ENCODE measurements at regions not wholly inside any gene's neighbourhood (a gene's known extent, or its start where the extent isn't known, plus 50 kb on each side); places are given as distances from the start of the nearest gene placed in this dataset.

DNA sequence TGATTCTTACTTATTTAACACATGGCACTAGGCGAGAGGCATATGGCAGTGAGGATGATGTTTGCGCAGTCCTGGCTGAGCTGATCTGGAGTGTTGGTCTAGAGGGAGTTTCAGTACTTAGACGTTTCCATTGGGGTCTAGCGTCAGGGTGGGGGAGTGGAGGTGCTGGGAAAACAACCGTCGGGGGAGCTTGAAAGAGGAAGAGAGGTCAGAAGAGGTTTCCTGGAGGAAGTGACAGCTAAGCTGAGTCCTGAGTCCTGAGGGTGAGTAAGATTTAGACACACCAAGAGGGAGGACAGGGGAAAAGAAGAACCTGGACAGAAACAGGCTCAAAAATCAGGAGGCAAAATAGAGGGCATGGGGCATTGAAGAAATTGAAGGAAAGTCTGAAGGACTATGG is 81.4 kb downstream of the ALOX5AP start:
- Histone ChIP-seq H3K27me3 (ENCODE audit: control insufficient read depth, insufficient read depth, low read length) (peaks cover 3% of the 10 kb centered on the region), H3K4me1 (ENCODE audit: control insufficient read depth, insufficient read depth, low read length) (no peaks in the 10 kb centered on the region), H3K4me3 (ENCODE audit: low read depth, low read length) (no peak overlapping the region), H3K36me3 (ENCODE audit: control insufficient read depth, insufficient read depth, low read length) (no peaks in the 10 kb centered on the region), H3K9me3 (ENCODE audit: control insufficient read depth, insufficient read depth, low read length) (no peaks in the 10 kb centered on the region), H3K27ac (ENCODE audit: low read depth, low read length) (no peak overlapping the region)
- DNase-seq (ENCODE audit: low read depth in 4 of 6, low spot score in 6 of 6), result no peak
- WGBS (ENCODE audit: insufficient coverage), result 64% methylated on average over 5 of the region's 6 CpGs

DNA sequence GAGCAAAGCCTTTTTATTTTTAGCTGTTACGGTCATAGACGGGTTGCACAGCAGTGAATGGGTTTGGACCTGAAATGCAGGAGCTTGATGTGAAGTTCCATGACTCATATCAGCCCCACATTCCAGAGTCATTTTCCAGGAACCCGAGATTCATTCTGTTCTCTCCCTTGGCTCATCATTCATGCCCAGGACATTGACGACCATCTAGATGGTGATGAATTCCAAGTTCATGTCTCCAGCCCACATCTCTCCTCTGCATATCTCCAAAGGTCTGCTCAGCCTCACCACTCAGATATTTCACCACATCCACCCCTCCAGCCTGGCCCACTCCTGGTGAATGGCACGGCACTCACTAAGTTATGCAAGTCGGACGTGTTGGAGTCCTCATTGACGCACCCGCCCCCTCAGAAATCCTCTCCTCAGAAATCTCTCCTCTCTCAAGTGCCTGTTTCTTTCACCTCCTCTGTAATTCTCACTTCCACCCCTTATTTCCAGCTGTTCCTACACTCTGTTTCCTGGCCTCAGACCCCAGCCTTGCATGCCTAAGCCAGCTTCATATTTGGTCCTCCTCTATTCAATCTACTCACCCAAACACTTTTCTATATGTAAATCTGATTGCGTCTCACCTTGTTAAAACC is 83.1 kb downstream of the ALOX5AP start:
- Histone ChIP-seq H3K36me3 (ENCODE audit: control insufficient read depth, insufficient read depth, low read length) (no peaks in the 10 kb centered on the region), H3K27ac (ENCODE audit: low read depth, low read length) (no peak overlapping the region), H3K9me3 (ENCODE audit: control insufficient read depth, insufficient read depth, low read length) (no peaks in the 10 kb centered on the region), H3K4me1 (ENCODE audit: control insufficient read depth, insufficient read depth, low read length) (no peaks in the 10 kb centered on the region), H3K4me3 (ENCODE audit: low read depth, low read length) (no peak overlapping the region), H3K27me3 (ENCODE audit: control insufficient read depth, insufficient read depth, low read length) (peaks cover 3% of the 10 kb centered on the region)
- DNase-seq (ENCODE audit: low read depth in 4 of 6, low spot score in 6 of 6), result no peak
- 96% methylated on average over 10 of the region's 10 CpGs for WGBS (ENCODE audit: insufficient coverage)

DNA sequence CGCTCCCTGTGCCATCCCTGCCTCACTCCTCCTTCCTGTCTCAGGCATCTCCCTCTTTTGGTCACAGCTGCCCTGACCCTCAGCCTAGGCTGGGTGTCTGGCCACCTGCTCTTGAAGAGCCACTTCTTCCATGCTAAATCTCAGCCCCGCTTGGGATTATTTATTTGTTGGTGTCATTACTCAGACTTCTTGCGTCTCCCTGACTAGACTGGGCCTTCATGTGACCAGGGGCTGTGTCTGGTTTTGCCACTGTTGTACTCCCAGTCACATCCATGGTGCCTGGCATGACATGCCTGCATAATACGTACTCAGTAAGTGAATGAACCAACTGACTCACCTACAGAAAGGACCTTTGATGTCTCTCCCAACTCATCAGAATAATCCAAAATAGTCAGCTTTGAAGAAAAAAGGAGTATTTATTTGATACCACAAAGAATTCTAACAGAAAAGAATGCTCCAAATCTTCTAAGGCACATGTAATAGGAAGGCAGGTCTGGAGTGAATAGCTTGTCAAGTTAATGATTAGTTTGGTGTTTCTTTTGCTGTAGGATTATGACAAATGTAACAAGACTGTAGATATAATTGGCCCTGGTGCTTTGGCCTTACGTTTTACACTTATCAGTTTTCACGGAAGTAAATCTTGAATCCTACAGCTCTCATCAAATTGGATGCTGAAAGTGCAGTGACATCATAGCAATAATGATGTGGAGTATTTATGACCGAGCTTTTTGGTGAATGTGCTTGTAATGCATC is 84.0 kb downstream of the ALOX5AP start:
- no peaks in the 10 kb centered on the region for H3K9me3 ChIP-seq (ENCODE audit: control insufficient read depth, insufficient read depth, low read length)
- H3K36me3 ChIP-seq (ENCODE audit: control insufficient read depth, insufficient read depth, low read length), result no peaks in the 10 kb centered on the region
- no peak for DNase-seq (ENCODE audit: low read depth in 4 of 6, low spot score in 6 of 6)
- H3K4me3 ChIP-seq (ENCODE audit: low read depth, low read length), result no peak overlapping the region
- no peak overlapping the region for H3K27ac ChIP-seq (ENCODE audit: low read depth, low read length)
- peaks cover 3% of the 10 kb centered on the region for H3K27me3 ChIP-seq (ENCODE audit: control insufficient read depth, insufficient read depth, low read length)
- no peaks in the 10 kb centered on the region for H3K4me1 ChIP-seq (ENCODE audit: control insufficient read depth, insufficient read depth, low read length)
- 85% methylated on average over 6 of the region's 7 CpGs for WGBS (ENCODE audit: insufficient coverage)

- Histone ChIP-seq H3K4me1 (ENCODE audit: control insufficient read depth, insufficient read depth, low read length) (peaks cover 4% of the 10 kb centered on the region), H3K36me3 (ENCODE audit: control insufficient read depth, insufficient read depth, low read length) (no peaks in the 10 kb centered on the region), H3K4me3 (ENCODE audit: low read depth, low read length) (no peak overlapping the region), H3K27ac (ENCODE audit: low read depth, low read length) (no peak overlapping the region), H3K9me3 (ENCODE audit: control insufficient read depth, insufficient read depth, low read length) (no peaks in the 10 kb centered on the region), H3K27me3 (ENCODE audit: control insufficient read depth, insufficient read depth, low read length) (peaks cover 9% of the 10 kb centered on the region)
- no peak for DNase-seq (ENCODE audit: low read depth in 4 of 6, low spot score in 6 of 6)
- WGBS (ENCODE audit: insufficient coverage), result 73% methylated on average over 1 of the region's 2 CpGs
Measured at GRCh38 chr13:30821421-30821820, 84.7 kb upstream of the MEDAG start.

GRCh38 chr13:30824651-30825050 is 81.4 kb upstream of the MEDAG start:
- Histone ChIP-seq H3K27me3 (ENCODE audit: control insufficient read depth, insufficient read depth, low read length) (peaks cover 5% of the 10 kb centered on the region), H3K4me1 (ENCODE audit: control insufficient read depth, insufficient read depth, low read length) (peaks cover 4% of the 10 kb centered on the region)
- 22% methylated on average over 9 of the region's 10 CpGs for WGBS (ENCODE audit: insufficient coverage)

DNA sequence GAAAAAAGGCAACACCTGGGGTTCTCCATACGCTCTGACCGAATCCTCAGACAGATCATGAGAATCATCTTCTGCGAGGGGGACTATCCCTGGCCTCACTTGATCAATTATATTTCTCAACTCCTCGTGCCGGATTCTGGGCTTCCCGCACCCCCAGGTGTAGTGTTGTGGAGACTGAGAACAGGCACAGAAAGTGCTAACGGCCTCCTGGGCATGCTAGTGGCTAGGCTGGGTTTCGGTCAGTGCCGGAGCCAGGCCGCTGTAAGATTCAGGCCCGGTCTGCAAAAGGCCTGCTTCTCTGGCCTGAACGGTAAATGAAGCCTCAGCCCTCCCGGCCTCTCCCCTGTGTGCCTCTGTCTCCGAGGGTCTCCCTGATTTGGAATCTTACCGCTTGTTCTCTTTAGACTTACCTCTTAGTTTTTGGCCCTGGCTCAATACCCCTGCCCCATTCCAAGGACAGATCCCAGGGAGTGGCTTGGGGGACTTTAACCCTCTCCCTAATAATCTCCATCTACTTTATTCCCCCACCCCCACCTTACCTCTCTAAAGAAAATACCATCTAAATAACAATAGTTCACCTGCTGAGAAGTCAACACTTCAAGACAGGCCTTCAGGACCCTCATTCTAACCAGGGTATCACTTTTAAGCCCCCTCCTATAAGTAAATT is 79.0 kb upstream of the MEDAG start:
- Histone ChIP-seq H3K4me1 (ENCODE audit: control insufficient read depth, insufficient read depth, low read length) (peaks cover 4% of the 10 kb centered on the region), H3K9me3 (ENCODE audit: control insufficient read depth, insufficient read depth, low read length) (no peaks in the 10 kb centered on the region), H3K36me3 (ENCODE audit: control insufficient read depth, insufficient read depth, low read length) (no peaks in the 10 kb centered on the region), H3K27ac (ENCODE audit: low read depth, low read length) (no peak overlapping the region), H3K4me3 (ENCODE audit: low read depth, low read length) (no peak overlapping the region), H3K27me3 (ENCODE audit: control insufficient read depth, insufficient read depth, low read length) (peaks cover 5% of the 10 kb centered on the region)
- WGBS (ENCODE audit: insufficient coverage), result 89% methylated on average over 12 of the region's 15 CpGs
- no peak for DNase-seq (ENCODE audit: low read depth in 4 of 6, low spot score in 6 of 6)

More at GRCh38 chr13:30824651-30825050, 81.4 kb upstream of the MEDAG start:
- Histone ChIP-seq H3K9me3 (ENCODE audit: control insufficient read depth, insufficient read depth, low read length) (no peaks in the 10 kb centered on the region), H3K27ac (ENCODE audit: low read depth, low read length) (no peak overlapping the region), H3K36me3 (ENCODE audit: control insufficient read depth, insufficient read depth, low read length) (no peaks in the 10 kb centered on the region), H3K4me3 (ENCODE audit: low read depth, low read length) (no peak overlapping the region)
- DNase-seq (ENCODE audit: low read depth in 4 of 6, low spot score in 6 of 6), result no peak

DNA sequence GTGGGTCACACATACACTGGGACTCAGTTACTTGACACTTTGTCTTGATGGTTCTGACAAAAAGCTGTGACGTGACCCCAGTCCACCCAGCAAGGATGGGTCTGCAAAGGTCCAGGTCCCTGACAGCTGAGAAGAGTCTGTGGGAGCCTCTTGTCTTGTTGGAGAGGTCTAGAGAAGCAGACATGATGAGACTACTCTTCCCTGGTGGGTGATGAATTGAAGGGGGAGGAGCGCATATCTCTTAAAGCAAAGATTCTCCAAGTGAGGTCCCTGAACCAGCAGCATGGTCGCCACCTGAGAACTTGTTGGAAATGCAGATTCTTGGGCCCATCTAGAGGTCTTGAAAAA is 78.5 kb upstream of the MEDAG start:
- H3K9me3 ChIP-seq (ENCODE audit: control insufficient read depth, insufficient read depth, low read length), result no peaks in the 10 kb centered on the region

GRCh38 chr13:30829145-30829832 is 76.8 kb upstream of the MEDAG start:
- H3K36me3 ChIP-seq (ENCODE audit: control insufficient read depth, insufficient read depth, low read length), result no peaks in the 10 kb centered on the region
- DNase-seq (ENCODE audit: low read depth in 4 of 6, low spot score in 6 of 6), result no peak
- no peaks in the 10 kb centered on the region for H3K9me3 ChIP-seq (ENCODE audit: control insufficient read depth, insufficient read depth, low read length)
- H3K4me1 ChIP-seq (ENCODE audit: control insufficient read depth, insufficient read depth, low read length), result peaks cover 21% of the 10 kb centered on the region
- peaks cover 10% of the 10 kb centered on the region for H3K27me3 ChIP-seq (ENCODE audit: control insufficient read depth, insufficient read depth, low read length)
- H3K4me3 ChIP-seq (ENCODE audit: low read depth, low read length), result no peak overlapping the region
- H3K27ac ChIP-seq (ENCODE audit: low read depth, low read length), result no peak overlapping the region
- 100% methylated on average over 2 of the region's 2 CpGs for WGBS (ENCODE audit: insufficient coverage)

More for the DNA sequence above, 78.5 kb upstream of the MEDAG start:
- Histone ChIP-seq H3K36me3 (ENCODE audit: control insufficient read depth, insufficient read depth, low read length) (no peaks in the 10 kb centered on the region), H3K27ac (ENCODE audit: low read depth, low read length) (no peak overlapping the region), H3K4me3 (ENCODE audit: low read depth, low read length) (no peak overlapping the region), H3K4me1 (ENCODE audit: control insufficient read depth, insufficient read depth, low read length) (peaks cover 4% of the 10 kb centered on the region), H3K27me3 (ENCODE audit: control insufficient read depth, insufficient read depth, low read length) (peaks cover 5% of the 10 kb centered on the region)
- 90% methylated on average over 3 of the region's 3 CpGs for WGBS (ENCODE audit: insufficient coverage)
- DNase-seq (ENCODE audit: low read depth in 4 of 6, low spot score in 6 of 6), result no peak

DNA sequence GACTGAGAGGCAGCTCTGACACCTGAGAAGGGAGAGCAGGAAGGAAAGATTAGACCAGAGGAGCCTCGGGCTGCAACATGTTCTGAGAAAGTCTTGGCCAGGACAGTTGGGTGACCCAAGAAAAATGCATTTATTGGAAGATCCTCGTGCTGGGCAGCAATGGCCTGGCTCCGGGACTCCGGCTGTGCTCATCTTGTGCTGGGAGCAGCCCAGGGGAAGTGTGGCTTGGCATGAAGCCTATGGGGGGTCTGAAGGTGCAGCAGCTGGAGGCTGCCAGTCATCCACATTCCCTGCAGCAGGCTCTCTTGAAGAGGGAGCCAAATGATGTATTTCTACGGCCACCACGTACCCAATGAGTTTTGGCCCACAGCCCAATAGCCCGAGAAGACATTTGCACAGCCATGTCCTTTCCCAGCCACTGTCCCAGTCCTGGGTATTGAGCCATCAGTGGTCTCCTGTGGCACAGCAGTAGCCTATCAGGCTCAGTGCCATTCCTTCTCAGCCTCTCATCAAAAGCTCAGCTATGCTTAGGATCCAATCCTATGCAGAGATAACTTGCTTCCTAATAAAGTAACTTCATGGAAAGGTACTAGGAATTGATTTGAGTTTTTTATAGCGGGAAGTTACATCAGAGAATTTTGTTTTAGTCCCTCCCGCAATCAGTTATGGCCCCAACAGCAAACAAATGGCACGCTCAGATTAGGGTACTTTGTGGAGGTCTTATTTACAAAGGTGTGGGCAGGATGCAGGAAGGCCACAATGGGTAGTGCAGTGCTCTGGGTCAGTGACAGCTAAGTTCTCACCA is 76.0 kb upstream of the MEDAG start:
- peak in 1 of 6 donors; percentile 37 for DNase-seq (ENCODE audit: low read depth in 4 of 6, low spot score in 6 of 6)
- Histone ChIP-seq H3K9me3 (ENCODE audit: control insufficient read depth, insufficient read depth, low read length) (no peaks in the 10 kb centered on the region), H3K27me3 (ENCODE audit: control insufficient read depth, insufficient read depth, low read length) (peaks cover 7% of the 10 kb centered on the region), H3K36me3 (ENCODE audit: control insufficient read depth, insufficient read depth, low read length) (no peaks in the 10 kb centered on the region), H3K27ac (ENCODE audit: low read depth, low read length) (no peak overlapping the region), H3K4me3 (ENCODE audit: low read depth, low read length) (no peak overlapping the region), H3K4me1 (ENCODE audit: control insufficient read depth, insufficient read depth, low read length) (peaks cover 19% of the 10 kb centered on the region)
- 73% methylated on average over 10 of the region's 10 CpGs for WGBS (ENCODE audit: insufficient coverage)
